NB4 (cell line): ENCODE measurements at regions not wholly inside any gene's neighbourhood (a gene's known extent, or its start where the extent isn't known, plus 50 kb on each side); places are given as distances from the start of the nearest gene placed in this dataset.

Source experiments
- POLR2A ChIP-seq: IDR thresholded peaks from 2 replicates; pipeline ENCODE4 v1.6.1; 2011; ENCODE audit warnings: mild to moderate bottlenecking; ENCODE audit not compliant: insufficient read length; ENCODE audit errors: extremely low read depth
- TF ChIP-seq, protein P1 (sequence below): IDR thresholded peaks from one replicate; pipeline ENCODE4 v1.5.1; 2012; ENCODE audit warnings: low read depth, low read length

DNA sequence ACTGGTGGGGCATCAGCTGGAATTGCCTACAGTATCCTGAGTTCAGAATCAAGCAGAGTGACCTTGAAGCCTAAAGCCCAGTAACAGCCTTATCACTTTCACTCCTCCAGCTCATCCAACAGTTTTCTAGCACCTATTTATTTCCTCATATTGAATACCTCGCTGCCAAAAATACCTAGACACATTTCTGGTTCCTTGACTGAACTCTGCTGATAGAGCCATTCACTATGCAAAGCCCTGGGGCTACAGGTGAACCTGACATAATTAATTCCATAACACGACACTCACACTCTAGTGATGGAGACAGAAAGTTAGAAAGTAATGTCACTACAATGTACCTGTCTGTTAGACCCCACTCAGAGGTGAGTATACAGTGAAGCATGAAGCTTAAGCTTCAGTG, 149.0 kb upstream of the STX18 start:
- TF ChIP-seq, protein P1, sequence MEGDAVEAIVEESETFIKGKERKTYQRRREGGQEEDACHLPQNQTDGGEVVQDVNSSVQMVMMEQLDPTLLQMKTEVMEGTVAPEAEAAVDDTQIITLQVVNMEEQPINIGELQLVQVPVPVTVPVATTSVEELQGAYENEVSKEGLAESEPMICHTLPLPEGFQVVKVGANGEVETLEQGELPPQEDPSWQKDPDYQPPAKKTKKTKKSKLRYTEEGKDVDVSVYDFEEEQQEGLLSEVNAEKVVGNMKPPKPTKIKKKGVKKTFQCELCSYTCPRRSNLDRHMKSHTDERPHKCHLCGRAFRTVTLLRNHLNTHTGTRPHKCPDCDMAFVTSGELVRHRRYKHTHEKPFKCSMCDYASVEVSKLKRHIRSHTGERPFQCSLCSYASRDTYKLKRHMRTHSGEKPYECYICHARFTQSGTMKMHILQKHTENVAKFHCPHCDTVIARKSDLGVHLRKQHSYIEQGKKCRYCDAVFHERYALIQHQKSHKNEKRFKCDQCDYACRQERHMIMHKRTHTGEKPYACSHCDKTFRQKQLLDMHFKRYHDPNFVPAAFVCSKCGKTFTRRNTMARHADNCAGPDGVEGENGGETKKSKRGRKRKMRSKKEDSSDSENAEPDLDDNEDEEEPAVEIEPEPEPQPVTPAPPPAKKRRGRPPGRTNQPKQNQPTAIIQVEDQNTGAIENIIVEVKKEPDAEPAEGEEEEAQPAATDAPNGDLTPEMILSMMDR = no peak
- TF ChIP-seq POLR2A = no peak
